Mammary epithelial cell (primary cell): ENCODE measurements at regions not wholly inside any gene's neighbourhood (a gene's known extent, or its start where the extent isn't known, plus 50 kb on each side); places are given as distances from the start of the nearest gene placed in this dataset.

Source experiments
- CTCF ChIP-seq, 2 donors: IDR thresholded peaks in 1 of 2; conservative IDR thresholded peaks in 1 of 2; 2 replicates each; pipeline ENCODE4 v1.5.1; 2011 to 2012; ENCODE audit warnings: inconsistent platforms in 2 of 2, low read length in 2 of 2, mild to moderate bottlenecking in 2 of 2, control low read depth in 1 of 2, low read depth in 1 of 2; ENCODE audit not compliant: insufficient read depth in 1 of 2; ENCODE audit errors: extremely low read depth in 1 of 2
- EZH2 ChIP-seq: IDR thresholded peaks from 2 replicates; pipeline ENCODE4 v1.6.1; 2012; ENCODE audit warnings: low read length, inconsistent platforms, borderline replicate concordance

- TF ChIP-seq CTCF (conservative IDR thresholded peaks at IDR 0.05 in 1 of 2, IDR thresholded peaks at IDR 0.05 in 1 of 2; ENCODE audit: extremely low read depth in 1 of 2, insufficient read depth in 1 of 2, low read depth in 1 of 2, low read length in 2 of 2) (peak; percentile 42 to 71), EZH2 (no peak)
These were observed 123.0 kb downstream of the GOSR1 start for GRCh38 chr17:30600060-30600829.
